ENCODE measurements at regions not wholly inside any gene's neighbourhood (a gene's known extent, or its start where the extent isn't known, plus 50 kb on each side); places are given as distances from the start of the nearest gene placed in this dataset.
"Not testable (repeated sequence)": the region's sequence is repeated elsewhere in the genome, so short reads cannot be mapped to it uniquely, and the experiment has no call there.

DNA sequence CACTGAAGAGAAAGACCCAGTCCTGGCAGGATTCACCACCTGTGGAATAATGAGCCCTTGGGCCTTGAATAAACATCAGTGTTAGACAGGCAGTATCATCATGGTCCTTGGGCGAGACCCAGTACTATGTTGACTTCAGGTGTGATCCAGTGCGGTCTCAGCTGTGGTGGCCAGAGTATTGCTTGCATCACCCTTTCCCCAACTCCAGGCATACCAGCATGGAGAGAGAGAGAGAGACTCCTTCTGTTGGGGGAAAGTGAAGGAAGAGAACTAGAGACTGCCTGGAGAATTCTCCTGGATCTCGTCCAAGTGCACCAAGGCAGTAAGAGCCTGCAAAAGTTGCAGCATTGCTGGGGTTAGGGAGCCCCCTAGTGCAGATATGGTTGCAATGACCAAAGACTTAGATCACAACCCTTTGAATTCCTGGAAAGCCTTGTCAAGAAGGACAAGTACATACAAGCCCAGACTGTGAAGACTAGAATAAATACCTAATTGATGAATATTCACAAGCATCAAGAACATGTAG is 61.1 kb upstream of the VAMP7 start:
- DNase-seq: peak; percentile 20

DNA sequence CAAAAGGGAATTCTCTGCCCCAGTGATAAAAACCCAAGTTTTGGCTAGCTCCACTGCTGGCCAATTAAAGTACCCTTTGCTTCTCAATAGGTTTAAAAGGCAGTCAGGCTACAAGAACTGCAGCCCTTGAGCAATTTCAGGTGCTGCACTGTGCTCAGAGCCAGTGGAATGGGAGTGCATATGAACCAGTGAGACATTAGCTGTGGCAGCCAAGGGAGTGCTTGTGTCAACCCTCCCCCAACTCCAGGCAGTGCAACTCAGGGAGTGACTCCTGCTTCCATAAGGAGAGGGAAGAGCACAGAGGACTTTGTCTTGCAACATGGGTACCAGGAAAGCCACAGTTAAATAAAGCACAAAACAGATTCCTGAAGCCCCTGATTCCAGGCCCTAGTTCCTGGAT is 61.6 kb upstream of the VAMP7 start:
- no peak for DNase-seq

DNA sequence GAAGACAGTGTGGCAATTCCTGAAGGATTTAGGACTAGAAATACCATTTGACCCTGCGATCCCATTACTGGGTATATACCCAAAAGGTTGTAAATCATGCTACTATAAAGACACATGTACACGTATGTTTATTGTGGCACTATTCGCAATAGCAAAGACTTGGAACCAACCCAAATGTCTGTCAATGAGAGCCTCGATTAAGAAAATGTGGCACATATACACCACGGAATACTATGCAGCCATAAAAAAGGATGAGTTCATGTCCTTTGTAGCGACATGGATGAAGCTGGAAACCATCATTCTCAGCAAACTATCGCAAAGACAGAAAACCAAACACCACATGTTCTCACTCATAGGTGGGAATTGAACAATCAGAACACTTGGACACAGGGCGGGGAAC is 66.8 kb upstream of the VAMP7 start:
- not testable (repeated sequence) for DNase-seq

DNA sequence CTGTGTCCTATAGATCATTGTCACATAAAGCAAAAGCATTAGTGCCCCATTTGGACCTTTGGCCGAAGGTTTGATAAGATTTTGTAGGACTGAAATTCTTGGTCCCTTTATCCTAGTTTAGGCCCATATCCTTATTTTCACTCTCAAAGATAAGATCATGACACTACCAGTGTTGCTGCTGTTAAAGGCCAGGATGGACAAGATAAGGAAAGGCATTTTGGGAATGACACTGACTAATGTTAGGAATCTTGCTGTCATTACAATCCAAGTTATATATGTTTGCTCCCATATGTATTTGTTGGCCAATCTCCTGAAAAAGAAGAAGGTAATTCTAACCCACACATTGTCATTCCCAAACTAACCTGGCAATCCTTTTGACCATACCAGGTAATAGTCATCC is 101.3 kb upstream of the VAMP7 start:
- DNase-seq: no peak

DNA sequence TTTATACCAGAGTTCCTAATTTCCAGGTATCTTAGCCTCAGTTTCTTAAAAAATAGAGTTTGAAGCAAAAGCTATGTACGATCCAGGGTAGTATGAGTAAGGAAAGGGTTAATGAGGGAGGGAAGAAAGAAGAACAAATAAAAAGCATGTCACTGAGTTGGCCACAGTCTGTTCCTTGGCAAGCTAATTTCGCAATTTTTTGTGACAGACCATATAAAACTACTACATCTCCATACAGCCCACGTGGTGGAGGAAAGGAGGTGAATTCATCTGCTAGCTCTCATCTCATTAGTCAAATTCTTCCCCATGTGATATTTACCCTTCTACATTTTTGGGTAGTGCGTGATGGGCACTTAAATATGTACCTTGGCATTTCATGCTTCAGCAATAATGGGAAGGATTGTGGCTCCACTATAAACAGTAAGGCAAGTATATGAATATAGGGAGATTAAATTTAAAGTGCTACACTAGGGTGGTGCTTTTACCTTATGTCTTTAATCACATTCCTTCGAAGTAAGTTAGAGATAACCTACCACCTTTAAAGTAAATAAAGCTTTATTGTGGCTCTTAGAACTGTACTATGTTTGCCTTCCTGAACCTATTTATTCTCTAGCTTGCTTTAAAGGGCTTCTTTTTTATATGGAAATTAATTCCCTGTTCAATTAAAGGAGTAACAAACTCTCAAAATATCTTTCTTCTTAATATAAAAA is 102.1 kb upstream of the VAMP7 start:
- no peak for DNase-seq

DNA sequence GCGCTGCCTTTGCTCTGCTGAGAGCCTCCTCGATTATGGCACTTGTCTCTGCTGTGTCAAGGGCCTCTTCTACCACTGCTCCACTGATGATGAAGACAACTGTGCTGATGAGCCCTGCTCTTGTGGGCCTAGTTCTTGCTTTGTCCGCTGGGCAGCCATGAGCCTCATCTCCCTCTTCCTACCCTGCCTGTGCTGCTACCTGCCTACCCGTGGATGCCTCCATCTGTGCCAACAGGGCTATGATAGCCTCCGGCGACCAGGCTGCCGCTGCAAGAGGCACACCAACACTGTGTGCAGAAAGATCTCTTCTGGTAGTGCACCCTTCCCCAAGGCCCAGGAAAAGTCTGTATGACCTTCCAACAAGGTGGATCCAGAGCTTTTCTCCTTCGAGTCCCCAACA is 106.8 kb upstream of the VAMP7 start:
- no peak for DNase-seq

DNA sequence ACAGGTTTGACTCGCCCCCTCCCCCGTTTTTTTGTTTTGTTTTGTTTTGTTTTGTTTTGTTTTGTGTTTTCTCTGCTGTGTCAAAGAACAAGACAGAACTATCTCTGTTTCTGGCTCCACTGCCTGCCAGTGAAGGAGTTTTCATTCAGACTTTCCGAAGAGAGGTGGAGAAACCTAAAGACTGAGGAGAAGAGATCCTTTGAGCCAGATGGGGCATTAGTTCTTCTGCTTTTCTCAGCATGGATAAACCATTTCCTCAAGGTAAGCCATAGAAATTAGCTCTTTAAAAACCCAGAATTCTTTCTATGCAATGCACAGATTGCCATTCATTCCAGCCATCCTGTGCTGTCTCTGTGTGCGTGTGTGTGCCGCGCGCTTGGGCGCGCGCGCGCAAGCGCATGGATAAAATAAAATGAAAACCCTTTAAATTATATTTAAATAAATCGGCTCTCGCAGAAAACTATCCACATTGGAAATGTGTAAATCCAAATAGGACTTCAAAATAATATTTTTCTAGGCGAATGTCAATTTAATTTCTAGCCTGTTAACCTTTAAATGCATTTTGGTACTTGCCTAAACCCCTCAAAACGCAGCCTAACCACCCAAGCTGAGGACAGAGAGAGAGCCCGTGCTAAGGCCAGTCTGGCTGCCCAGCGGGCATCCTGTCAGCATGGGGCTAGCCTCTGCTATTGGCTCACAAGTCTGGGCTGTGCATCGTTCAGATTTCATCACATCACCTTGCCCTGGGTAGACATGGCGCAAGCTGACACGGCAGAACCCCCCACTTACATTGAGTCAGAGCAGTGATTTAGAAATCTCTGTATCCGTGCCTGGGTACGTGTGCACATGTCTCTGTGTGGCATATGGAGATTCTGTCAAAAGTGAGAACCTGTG is 113.0 kb upstream of the VAMP7 start:
- no peak for DNase-seq

DNA sequence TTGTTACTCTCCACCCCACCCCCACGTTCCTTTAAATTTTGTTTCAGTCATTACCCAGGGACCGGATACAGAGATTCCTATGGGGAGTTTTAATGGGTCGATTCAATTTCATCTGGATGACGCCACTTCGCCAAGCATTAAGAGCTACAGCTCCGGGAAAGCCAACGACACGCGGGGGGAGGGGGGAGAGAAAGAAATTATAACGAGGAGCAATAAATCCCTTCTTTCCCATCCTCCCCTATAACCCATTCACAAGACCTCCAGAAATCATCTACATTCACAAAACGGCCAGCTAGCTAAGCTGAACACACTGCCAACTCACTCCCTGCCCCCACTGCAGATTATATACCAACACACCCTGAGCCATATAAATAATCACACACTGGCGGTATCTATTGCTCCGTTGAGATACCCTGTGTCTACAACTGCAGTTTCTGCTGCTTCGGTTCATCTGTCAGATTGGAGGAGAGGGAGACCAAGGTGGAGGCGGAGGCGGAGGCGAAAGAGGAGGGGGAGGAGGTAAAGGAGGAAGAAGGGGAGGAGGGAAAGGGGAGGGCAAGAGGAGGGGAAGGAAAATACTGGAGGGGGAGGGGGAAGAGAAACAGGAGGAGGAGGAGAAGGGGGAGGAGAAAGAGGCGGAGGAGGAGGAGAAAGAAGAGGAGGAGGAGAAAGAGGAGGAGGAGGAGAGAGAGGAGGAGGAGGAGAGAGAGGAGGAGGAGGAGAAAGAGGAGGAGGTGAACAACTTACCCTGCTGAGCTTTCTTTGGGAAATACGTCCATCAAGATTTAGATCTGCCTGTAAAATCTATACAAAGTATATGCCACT is 113.9 kb upstream of the VAMP7 start:
- DNase-seq: no peak

DNA sequence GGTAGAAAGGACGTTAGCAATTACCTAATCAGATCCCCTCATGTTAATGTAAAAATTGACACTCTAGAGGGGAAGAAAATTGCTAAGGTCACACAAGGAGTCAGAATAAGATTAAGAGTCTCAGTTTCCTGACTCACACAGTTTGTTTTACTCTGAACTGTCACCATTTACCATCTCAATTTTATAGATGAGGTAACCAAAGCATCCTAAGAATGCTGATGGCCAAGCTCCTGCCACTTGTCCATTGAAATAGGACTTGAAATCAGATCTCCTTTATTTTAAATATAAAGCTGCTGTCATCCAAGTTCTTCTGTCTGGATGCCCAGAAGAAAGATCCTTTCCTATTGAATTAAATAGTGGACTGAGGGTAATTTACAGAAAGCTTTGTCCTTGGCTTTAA is 114.8 kb upstream of the VAMP7 start:
- no peak for DNase-seq

DNA sequence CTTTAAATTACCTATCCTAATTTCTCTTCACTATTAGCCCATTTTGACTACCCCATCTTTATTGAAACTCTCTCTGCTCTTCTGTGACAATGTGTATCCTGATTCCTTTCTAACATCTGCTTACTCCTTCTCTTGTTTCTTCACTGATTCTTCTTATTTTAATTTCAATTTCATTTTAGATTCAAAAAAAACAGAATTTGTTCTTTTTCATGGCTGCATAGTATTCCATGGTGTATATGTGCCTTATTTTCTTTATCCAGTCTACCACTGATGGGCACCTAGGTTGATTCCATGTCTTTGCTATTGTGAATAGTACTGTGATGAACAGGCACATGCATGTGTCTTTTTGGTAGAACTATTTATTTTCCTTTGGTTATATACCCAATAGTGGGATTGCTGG is 120.0 kb upstream of the VAMP7 start:
- no peak for DNase-seq

DNA sequence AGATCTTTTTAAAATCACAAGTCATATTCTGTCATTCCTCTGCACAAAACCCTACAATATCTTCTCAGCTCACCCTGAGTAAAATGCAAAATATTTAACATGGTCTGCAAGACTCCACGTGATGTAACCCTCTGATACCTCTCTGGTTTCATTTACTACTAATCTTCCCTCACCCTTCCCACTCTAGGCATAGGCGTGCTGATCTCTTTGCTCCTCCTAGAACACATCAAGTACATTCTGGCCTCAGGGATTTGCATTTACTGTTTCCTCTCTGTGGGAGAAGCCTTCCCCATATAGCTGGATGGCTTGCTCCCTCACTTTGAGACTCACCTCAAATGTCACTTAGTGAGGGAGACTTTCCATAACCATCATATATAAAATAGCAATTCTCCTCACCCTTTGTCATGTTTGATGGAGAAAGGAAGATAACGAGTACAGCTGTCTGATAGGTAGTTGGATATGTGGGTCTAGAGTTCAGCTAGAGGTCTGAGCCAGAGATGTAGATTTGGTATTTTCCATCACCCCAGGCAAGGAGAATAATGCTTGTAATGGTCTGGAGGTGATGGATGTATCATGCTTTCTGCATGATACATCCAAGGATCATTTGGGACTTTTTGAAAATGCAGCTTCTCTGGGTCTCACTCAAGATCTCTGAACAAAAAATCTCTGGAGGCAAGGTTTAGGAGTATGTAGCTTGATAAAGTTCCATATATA is 123.9 kb upstream of the VAMP7 start:
- no peak for DNase-seq

DNA sequence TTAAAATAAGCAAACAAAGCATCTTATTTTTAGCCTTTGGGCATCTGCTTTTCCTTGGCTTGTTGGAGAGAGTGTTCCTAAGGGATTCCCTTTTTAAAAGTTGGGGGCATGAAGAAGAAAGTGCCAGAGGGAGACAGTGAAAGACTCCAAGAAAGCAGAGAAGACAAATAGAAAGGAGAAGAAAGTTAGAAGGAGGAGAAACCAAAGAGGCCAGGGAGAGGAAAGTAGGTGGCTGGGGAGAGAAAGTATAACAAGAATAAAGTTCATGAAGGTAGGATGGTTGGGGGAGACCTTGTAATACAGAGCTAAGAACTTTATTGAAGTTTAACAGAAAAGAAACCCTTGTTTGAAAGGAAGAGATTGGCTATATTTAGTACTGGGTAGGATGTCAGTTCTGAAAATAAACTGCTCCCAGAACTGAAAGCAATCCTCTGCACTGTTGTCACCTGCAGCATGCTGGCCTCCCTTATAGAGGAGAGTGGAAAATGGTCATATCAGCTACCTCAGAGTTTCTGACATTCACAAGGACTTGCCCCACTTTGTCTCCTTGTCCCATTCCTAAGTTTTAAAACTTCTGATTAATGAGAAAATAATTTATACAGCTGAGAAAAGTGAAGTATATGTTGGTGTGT is 125.3 kb upstream of the VAMP7 start:
- DNase-seq: no peak

DNA sequence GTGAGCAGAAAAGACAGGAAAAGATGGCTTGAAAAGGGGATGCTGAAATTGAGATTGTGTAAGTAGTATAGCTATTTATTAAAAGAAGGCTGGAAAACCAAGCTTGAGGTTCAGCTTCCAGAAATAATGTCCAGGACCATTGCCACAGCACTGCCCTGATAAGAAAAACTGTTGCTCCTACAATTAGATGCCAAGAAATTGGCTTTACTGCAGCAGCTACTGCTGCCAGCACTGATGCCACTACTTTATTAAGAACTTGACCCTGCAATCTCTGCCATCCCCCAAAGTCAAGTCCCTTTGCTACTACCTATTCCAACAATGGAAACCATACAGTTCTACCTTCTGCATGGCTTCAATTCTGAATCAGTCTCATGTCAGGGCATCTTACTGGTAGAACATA is 130.0 kb upstream of the VAMP7 start:
- DNase-seq: no peak

DNA sequence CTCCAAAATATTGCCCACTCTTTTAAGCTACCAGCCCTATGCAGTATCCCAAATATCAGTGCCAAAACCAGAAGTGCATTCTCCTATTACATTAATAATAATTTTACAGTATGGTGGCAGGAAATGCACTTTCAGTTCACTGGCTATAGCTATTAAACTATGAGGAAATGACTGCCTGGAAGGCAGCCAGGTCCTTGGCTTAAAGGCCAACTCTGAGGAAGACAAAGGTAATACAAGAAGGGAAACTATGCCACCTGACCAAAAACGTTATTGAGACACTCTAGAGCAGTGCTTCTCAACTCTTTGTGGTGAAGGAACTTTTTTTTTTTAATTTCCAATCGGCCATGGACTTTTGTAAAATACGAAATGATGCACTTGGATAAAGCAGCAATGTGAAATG is 133.6 kb upstream of the VAMP7 start:
- DNase-seq: no peak

DNA sequence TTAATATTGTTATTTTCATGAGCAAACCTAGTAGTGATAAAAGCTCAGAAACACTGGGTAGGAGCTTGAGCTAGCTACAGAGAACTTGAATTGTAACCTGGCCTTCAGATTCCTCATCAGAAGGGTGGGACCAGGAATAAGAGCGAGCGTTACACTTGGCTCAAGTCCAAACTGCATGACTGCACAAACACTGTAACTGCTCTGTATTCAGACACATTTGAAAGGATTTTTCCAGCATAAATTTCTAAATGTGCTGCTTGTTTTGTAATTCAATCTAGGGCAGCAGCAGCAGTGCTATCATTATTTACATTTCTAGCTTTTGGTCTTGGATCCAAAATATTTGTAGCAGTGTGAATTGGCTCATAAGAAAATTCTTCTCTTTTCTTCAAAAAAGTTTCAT is 133.0 kb upstream of the TMLHE start:
- DNase-seq: no peak

DNA sequence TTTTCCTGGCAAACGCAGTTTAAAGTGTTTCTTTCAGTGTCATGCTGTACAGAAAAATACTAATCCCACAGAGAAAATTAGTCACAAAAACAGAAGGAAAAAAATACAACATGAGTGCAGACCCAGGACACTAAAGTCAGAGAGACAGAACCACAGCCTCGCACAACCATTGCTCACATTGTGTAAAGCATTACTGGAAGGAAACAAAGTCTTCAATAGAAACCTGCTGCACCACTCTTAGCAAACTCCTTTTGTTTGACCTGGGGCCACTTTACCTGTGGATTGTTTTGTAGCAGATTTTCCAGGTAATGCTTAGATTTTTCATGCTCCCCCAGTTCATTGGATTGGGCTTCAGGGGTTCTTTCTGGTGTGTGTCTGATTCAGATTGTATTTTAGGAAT is 131.8 kb upstream of the TMLHE start:
- DNase-seq: no peak

DNA sequence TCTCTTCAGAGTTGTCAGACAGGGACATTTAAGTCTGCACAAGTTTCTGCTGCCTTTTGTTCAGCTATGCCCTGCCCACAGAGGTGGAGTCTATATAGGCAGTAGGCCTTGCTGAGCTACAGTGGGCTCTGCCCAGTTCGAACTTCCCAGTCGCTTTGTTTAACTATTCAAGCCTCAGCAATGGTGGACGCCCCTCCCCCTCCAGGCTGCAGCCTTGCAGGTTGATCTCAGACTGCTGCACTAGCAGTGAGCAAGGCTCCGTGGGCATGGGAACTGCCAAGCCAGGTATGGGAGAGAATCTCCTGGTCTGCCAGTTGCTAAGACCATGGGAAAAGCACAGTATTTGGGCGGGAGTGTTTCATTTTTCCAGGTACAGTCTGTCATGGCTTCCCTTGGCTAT is 115.6 kb upstream of the TMLHE start:
- not testable (repeated sequence) for DNase-seq

DNA sequence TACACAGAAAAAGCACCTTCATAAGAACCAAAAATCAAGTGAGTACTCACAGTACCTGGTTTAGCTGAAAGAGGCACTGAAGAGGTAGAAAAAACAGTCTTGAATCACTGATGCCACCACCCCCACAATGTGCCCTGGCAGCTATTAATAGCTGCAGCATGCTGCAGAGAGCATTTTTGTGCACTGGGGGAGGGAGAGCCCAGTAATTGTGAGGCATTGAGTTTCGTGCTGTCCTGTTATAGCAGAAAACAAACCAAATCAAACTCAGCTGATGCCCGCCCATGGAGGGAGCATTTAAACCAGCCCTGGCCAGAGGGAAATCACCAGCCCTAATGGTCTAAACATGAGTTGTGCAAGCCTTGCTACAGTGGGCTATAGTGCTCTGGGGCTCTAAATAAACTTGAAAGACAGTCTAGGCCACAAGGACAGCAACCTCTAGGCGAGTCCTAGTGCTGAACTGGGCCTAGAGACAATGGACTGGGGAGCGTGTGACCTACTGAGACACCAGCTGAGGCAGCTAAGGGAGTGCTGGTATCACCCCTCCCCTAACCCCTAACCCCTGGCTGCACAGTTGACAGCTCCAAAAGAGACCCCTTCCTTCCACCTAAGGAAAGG is 106.3 kb upstream of the TMLHE start:
- no peak for DNase-seq

DNA sequence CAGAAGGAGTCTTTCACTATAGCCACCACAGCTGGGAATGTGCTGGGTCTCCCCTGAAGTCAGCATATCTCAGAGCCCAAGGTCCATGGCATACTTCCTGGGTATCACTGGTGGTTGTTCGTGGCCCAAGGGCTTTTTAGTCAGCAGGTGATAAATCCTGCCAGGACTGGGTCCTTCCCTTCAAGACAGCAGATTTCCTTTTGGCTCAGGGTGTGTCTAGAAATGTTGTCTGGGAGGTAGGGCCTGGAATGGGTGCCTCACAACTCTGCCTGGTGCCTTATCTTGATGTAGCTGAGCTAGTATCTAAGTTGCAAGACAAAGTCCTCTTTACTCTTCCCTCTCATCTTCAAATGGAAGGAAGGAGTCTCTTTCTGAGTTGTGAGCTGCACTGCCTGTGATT is 102.4 kb upstream of the TMLHE start:
- DNase-seq: no peak

DNA sequence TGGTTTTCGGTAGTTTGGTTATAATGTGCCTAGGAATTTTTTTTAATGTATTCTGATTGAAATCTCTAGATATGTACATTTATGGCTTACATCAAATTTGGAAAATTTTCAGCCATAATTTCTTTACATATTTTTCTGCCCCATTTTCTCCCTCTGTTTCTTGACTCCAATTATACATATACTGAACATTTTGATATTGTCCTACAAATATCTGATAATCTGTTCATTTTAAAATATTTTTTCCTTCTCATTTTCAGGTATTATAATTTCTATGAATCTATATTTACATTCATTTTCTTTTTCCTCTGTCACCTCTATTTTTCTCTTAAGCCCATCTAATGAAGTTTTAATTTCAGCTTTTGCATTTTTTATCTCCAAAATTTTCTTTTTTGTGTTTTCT is 82.7 kb upstream of the TMLHE start:
- DNase-seq: no peak

DNA sequence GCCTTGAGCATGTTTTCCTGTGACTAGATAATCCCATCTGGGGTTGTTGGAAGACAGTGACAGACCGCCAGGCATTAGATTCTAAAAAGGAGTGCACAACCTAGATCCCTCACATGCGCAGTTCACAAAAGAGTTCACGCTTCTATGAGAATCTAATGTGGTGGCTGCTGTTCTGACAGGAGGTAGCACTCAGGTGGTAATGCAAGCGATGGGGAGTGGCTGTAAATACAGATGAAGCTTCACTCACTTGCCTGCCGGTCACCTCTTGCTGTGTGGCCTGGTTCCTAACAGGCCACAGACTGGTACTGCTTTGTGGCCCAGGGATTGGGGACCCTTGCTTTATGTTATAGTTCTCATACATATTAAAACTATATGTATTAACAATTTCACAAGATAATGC is 81.9 kb upstream of the TMLHE start:
- DNase-seq: no peak

DNA sequence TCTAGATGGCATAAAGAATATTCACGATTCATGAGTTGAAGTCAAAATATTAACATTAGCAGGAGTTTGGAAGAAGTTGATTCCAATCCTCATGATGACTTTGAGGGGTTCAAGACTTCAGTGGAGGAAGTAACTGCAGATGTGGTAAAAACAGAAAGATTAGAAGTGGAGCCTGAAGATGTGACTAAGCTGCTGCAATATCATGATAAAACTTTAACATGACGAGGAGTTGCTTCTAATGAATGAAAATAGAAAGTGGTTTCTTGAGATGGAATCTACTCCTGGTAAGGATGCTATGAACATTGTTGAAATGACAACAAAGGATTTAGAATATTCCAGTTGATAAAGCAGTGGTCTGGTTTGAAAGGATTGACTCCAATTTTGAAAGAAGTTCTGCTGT is 70.1 kb upstream of the TMLHE start:
- no peak for DNase-seq
